Calu3 (cell line): ENCODE measurements at regions not wholly inside any gene's neighbourhood (a gene's known extent, or its start where the extent isn't known, plus 50 kb on each side); places are given as distances from the start of the nearest gene placed in this dataset.

Experiments
- BruUV-seq: library from RNA; stranded (reverse); fragments of 400-500 nt; replicated peaks from 2 replicates; lab custom pipeline; 2021; lab: Mats Ljungman, UMichigan
- CTCF ChIA-PET: fragments of 300-600 bp; sonication (Branson Sonifier 250); formaldehyde crosslinking; loops from one replicate; lab custom pipeline; 2022; ENCODE audit warnings: antibody characterized with exemption; lab: Charles Lee
- DNase-seq: peaks from one replicate; pipeline ENCODE4 v3.0.0; 2022
- H3K27ac Mint-ChIP-seq: one replicate; pipeline ENCODE4 v1.8.0; 2022; ENCODE audit warnings: mixed read lengths; ENCODE audit not compliant: unreplicated experiment
- H3K27me3 Mint-ChIP-seq: one replicate; pipeline ENCODE4 v1.8.0; 2022; ENCODE audit warnings: mixed read lengths; ENCODE audit not compliant: unreplicated experiment
- H3K36me3 Mint-ChIP-seq: one replicate; pipeline ENCODE4 v1.8.0; 2022; ENCODE audit warnings: mild to moderate bottlenecking, moderate library complexity, mixed read lengths; ENCODE audit not compliant: insufficient read depth, unreplicated experiment
- H3K4me1 Mint-ChIP-seq: one replicate; pipeline ENCODE4 v1.8.0; 2022; ENCODE audit warnings: mild to moderate bottlenecking, low read depth, mixed read lengths; ENCODE audit not compliant: unreplicated experiment
- H3K4me3 Mint-ChIP-seq: one replicate; pipeline ENCODE4 v1.8.0; 2022; ENCODE audit warnings: mild to moderate bottlenecking, low read depth, moderate library complexity, mixed read lengths; ENCODE audit not compliant: unreplicated experiment
- H3K9me3 Mint-ChIP-seq: one replicate; pipeline ENCODE4 v1.8.0; 2022; ENCODE audit warnings: low read depth, mixed read lengths; ENCODE audit not compliant: unreplicated experiment
- CTCF ChIP-seq: fragments of 200-600 bp; IDR thresholded peaks from one replicate; pipeline ENCODE4 v1.8.0; 2022; ENCODE audit warnings: antibody characterized with exemption; ENCODE audit not compliant: unreplicated experiment
- intact Hi-C: fragments of 100-400 bp; cut with micrococcal nuclease; formaldehyde crosslinking; loops from one replicate; pipeline ENCODE4 v1.10.0; 2022; ENCODE audit not compliant: unreplicated experiment

- Mint-ChIP-seq H3K9me3 (no peaks in the 10 kb centered on the region), H3K27ac (no peak overlapping the region), H3K4me1 (no peaks in the 10 kb centered on the region), H3K27me3 (no peaks in the 10 kb centered on the region), H3K4me3 (no peak overlapping the region), H3K36me3 (no peaks in the 10 kb centered on the region)
- intact Hi-C loops = no loop called here
- CTCF ChIA-PET = no interaction called here
- DNase-seq = no peak
- TF ChIP-seq CTCF = no peak
- no TSS peak for BruUV-seq
Observed at GRCh38 chr13:81682081-81682630, 1341.2 kb upstream of the SPRY2 start.

GRCh38 chr13:81677857-81678256, 1336.9 kb upstream of the SPRY2 start:
- no peaks in the 10 kb centered on the region for H3K27me3 Mint-ChIP-seq
- H3K4me1 Mint-ChIP-seq = no peaks in the 10 kb centered on the region
- intact Hi-C loops = no loop called here
- no TSS peak for BruUV-seq
- no peak for DNase-seq
- no peaks in the 10 kb centered on the region for H3K36me3 Mint-ChIP-seq
- no peak overlapping the region for H3K4me3 Mint-ChIP-seq
- H3K27ac Mint-ChIP-seq = no peak overlapping the region
- TF ChIP-seq CTCF = no peak
- no peaks in the 10 kb centered on the region for H3K9me3 Mint-ChIP-seq
- CTCF ChIA-PET = no interaction called here

GRCh38 chr13:81676008-81676407, 1335.1 kb upstream of the SPRY2 start:
- Mint-ChIP-seq H3K36me3 (no peaks in the 10 kb centered on the region), H3K4me1 (no peaks in the 10 kb centered on the region), H3K27me3 (no peaks in the 10 kb centered on the region), H3K4me3 (no peak overlapping the region), H3K9me3 (no peaks in the 10 kb centered on the region), H3K27ac (no peak overlapping the region)
- CTCF ChIA-PET = no interaction called here
- no peak for TF ChIP-seq CTCF
- BruUV-seq = no TSS peak
- intact Hi-C loops = no loop called here
- DNase-seq = no peak

GRCh38 chr13:81671064-81671463, 1330.1 kb upstream of the SPRY2 start:
- CTCF ChIA-PET = no interaction called here
- Mint-ChIP-seq H3K4me1 (no peaks in the 10 kb centered on the region), H3K9me3 (peaks cover 3% of the 10 kb centered on the region), H3K36me3 (no peaks in the 10 kb centered on the region), H3K4me3 (no peak overlapping the region), H3K27ac (no peak overlapping the region), H3K27me3 (no peaks in the 10 kb centered on the region)
- intact Hi-C loops = no loop called here
- BruUV-seq = no TSS peak
- DNase-seq = no peak
- no peak for TF ChIP-seq CTCF
